GM12878 (cell line): ENCODE measurements at regions not wholly inside any gene's neighbourhood (a gene's known extent, or its start where the extent isn't known, plus 50 kb on each side); places are given as distances from the start of the nearest gene placed in this dataset.
"Not testable (repeated sequence)": the region's sequence is repeated elsewhere in the genome, so short reads cannot be mapped to it uniquely, and the experiment has no call there.

Source experiments
- ATAC-seq: fragments of 200-7000 bp; cut with Tn5 transposase; 3 replicates; pipeline ENCODE4 v1.9.1; 2020; ENCODE audit warnings: mild to moderate bottlenecking, moderate library complexity
- BruUV-seq: library from RNA; stranded (reverse); fragments of 400-500 nt; replicated peaks from 2 replicates; lab custom pipeline; 2021; lab: Mats Ljungman, UMichigan
- CTCF ChIA-PET: fragments of 300-600 bp; sonication (Branson Sonifier 250); formaldehyde crosslinking; extraction: SDS; loops from one replicate; lab custom pipeline; 2021; ENCODE audit warnings: inconsistent platforms; lab: Yijun Ruan, JAX
- POLR2A ChIA-PET: fragments of 350-600 bp; formaldehyde crosslinking; extraction: SDS; loops from one replicate; lab custom pipeline; 2021; ENCODE audit warnings: inconsistent platforms; lab: Charles Lee
- RAD21 ChIA-PET: fragments of 300-600 bp; sonication (Branson Sonifier 250); formaldehyde crosslinking; loops from one replicate; lab custom pipeline; 2023; ENCODE audit warnings: antibody characterized with exemption; ENCODE audit not compliant: unreplicated experiment; lab: Charles Lee
- SMC1A ChIA-PET: fragments of 300-600 bp; sonication (Branson Sonifier 250); formaldehyde crosslinking; loops from one replicate; lab custom pipeline; 2023; ENCODE audit not compliant: unreplicated experiment, uncharacterized antibody; lab: Charles Lee
- DNase-seq: peaks from one replicate; pipeline ENCODE4 v3.0.0-alpha.2; 2011; ENCODE audit warnings: low read depth, low spot score
- FAIRE-seq: peaks from 3 replicates; lab custom pipeline; 2011; peaks lifted over from hg19 to GRCh38; lab: Jason Lieb, UNC
- H2AFZ ChIP-seq: 2 replicates; pipeline ENCODE4 v1.6.0; 2011; ENCODE audit warnings: low read depth, low read length, control low read depth; ENCODE audit not compliant: control insufficient read depth
- H3K27ac ChIP-seq: 2 replicates; pipeline ENCODE4 v1.5.1; 2011; ENCODE audit warnings: control low read depth; ENCODE audit not compliant: control insufficient read depth, insufficient read depth
- H3K27me3 ChIP-seq, 2 experiments: replicated peaks in 1 of 2; 2 replicates each; pipeline versions ENCODE4 v1.6.0 to v1.6.1; 2011; ENCODE audit warnings: low read length in 1 of 2; ENCODE audit not compliant: control insufficient read depth in 2 of 2, insufficient read depth in 2 of 2
- H3K36me3 ChIP-seq, 2 experiments: 2 replicates each; pipeline ENCODE4 v1.5.1; 2011; ENCODE audit warnings: low read length in 1 of 2; ENCODE audit not compliant: control insufficient read depth in 2 of 2, insufficient read depth in 2 of 2
- H3K4me1 ChIP-seq: 2 replicates; pipeline ENCODE4 v1.6.1; 2011; ENCODE audit warnings: mild to moderate bottlenecking, low read length, moderate library complexity, mixed read lengths; ENCODE audit not compliant: control insufficient read depth, insufficient read depth
- H3K4me2 ChIP-seq: 2 replicates; pipeline ENCODE4 v1.6.0; 2011; ENCODE audit warnings: control low read depth; ENCODE audit not compliant: control insufficient read depth, insufficient read depth
- H3K4me3 ChIP-seq: fragments of 200-600 bp; sonication (generic); 2 replicates; pipeline ENCODE4 v1.5.1; 2016
- H3K79me2 ChIP-seq: 2 replicates; pipeline ENCODE4 v1.6.0; 2011; ENCODE audit warnings: low read length; ENCODE audit not compliant: control insufficient read depth, insufficient read depth
- H3K9ac ChIP-seq: 2 replicates; pipeline ENCODE4 v1.8.0; 2011; ENCODE audit warnings: low read length, control low read depth, mixed read lengths; ENCODE audit not compliant: control insufficient read depth, insufficient read depth
- H3K9me3 ChIP-seq: replicated peaks from 3 replicates; pipeline ENCODE4 v1.5.1; 2011; ENCODE audit warnings: mild to moderate bottlenecking, low read length; ENCODE audit not compliant: control insufficient read depth, insufficient read depth
- H4K20me1 ChIP-seq: 2 replicates; pipeline ENCODE4 v1.6.0; 2011; ENCODE audit not compliant: control insufficient read depth, insufficient read depth
- WGBS: methylation state at CpG from one replicate; pipeline ENCODE4 v1.1.6; 2016; ENCODE audit warnings: low lambda C conversion rate; ENCODE audit not compliant: insufficient replicate concordance, insufficient coverage; ENCODE audit errors: missing lambda C conversion rate; 5-methylcytosine and 5-hydroxymethylcytosine counted together
- in situ Hi-C: fragments of 300-500 bp; cut with MboI; formaldehyde crosslinking; loops from 9 replicates; pipeline ENCODE4 v1.14.3; 2018; ENCODE audit warnings: mixed read lengths
- intact Hi-C: fragments of 100-400 bp; cut with micrococcal nuclease; formaldehyde crosslinking; loops from one replicate; pipeline ENCODE4 v1.14.2; 2022; ENCODE audit not compliant: unreplicated experiment

DNA sequence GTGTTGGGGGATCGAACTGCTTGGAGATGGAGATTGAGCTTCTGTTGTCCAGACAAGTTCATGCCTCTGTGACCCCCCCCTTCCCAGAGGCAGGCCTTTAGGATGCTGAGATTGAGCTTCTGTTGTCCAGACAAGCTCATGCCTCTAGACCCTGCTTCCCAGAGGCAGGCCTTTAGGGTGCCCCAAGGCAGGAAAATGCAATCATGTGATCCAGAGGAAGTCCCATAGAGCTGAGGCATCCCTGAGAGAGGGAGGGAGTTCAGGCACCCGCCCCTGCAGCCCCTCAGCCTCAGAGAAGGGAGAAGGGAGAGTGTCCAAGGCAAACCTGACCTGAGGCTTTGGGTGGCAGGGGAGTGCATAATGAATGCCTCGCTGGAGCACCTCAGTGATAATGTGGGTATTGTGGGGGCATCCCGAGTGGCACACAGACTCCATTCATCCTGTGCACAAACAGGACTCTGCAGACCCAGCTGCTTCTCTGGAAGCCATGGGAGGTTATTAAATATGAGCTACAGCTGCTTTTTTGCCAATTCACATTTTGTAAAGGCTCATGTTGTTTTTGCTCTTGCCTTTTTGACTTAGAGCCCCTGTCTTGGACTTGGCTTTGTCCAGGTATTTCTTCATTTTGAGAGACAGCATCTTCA is 182.4 kb upstream of the IRF2BP2 start:
- DNase-seq, RAD21 ChIA-PET: not testable (repeated sequence)

DNA sequence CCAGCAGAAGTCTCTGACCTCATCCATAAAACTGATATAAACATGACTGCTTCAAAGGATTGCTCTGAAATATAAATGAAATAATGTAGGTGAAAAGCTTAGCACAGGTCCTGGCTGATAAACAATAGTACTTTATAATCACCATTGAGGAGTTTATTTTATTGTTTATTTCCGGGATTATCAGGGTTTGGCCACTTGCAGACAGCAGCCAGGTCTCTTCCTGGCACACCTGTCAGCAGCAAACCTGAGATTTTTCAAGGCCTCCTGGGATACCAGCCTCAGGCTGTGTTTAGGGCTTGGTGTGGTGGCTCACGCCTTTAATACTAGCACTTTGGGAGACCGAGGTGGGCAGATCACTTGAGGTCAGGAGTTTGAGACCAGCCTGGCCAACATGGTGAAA is 181.6 kb upstream of the IRF2BP2 start:
- WGBS: 40% methylated on average over 1 of the region's 3 CpGs
- in situ Hi-C loops, H3K27ac ChIP-seq: not testable (repeated sequence)

More for the DNA sequence above, 182.4 kb upstream of the IRF2BP2 start:
- H3K27ac ChIP-seq, ATAC-seq, POLR2A ChIA-PET, H3K9ac ChIP-seq, BruUV-seq, FAIRE-seq, H2AFZ ChIP-seq, SMC1A ChIA-PET, H3K9me3 ChIP-seq, CTCF ChIA-PET, in situ Hi-C loops, H3K27me3 ChIP-seq, H3K4me3 ChIP-seq, H3K4me2 ChIP-seq, intact Hi-C loops, H4K20me1 ChIP-seq, H3K36me3 ChIP-seq, H3K4me1 ChIP-seq, H3K79me2 ChIP-seq: not testable (repeated sequence)
- 27% methylated on average over 3 of the region's 4 CpGs for WGBS

DNA sequence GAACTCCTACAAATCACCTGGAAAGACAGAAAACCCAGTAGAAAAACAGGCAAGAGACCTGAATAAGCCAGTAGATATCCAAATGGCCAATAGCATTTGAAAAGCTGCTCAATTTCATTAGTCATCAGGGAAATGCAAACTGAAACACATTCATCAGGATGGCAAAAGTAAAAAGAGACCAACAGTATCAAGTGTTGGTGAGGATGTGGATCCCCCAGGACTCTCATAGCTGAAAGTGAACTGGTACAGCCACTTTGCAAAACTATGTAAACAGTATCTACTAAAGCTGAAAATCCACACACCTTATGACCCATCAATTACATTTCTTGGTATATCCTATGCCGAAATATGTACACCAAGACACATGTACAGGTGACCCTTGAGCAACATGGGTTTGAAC is 180.4 kb upstream of the IRF2BP2 start:
- H2AFZ ChIP-seq, H3K4me1 ChIP-seq, intact Hi-C loops, ATAC-seq, H3K9me3 ChIP-seq, H3K27ac ChIP-seq, RAD21 ChIA-PET, H3K79me2 ChIP-seq, H3K9ac ChIP-seq, in situ Hi-C loops, H3K4me3 ChIP-seq, CTCF ChIA-PET, H3K4me2 ChIP-seq, H3K27me3 ChIP-seq, H3K36me3 ChIP-seq, SMC1A ChIA-PET, POLR2A ChIA-PET, DNase-seq, H4K20me1 ChIP-seq, BruUV-seq: not testable (repeated sequence)
- FAIRE-seq: peak; percentile 13
- no CpG with 5 or more reads among the region's 1 CpG for WGBS

More for the DNA sequence above, 181.6 kb upstream of the IRF2BP2 start:
- DNase-seq, H3K79me2 ChIP-seq, FAIRE-seq, H2AFZ ChIP-seq, SMC1A ChIA-PET, H3K27me3 ChIP-seq, RAD21 ChIA-PET, H3K4me1 ChIP-seq, intact Hi-C loops, ATAC-seq, CTCF ChIA-PET, H3K4me3 ChIP-seq, H3K9ac ChIP-seq, H3K36me3 ChIP-seq, H3K4me2 ChIP-seq, BruUV-seq, H3K9me3 ChIP-seq, H4K20me1 ChIP-seq, POLR2A ChIA-PET: not testable (repeated sequence)

DNA sequence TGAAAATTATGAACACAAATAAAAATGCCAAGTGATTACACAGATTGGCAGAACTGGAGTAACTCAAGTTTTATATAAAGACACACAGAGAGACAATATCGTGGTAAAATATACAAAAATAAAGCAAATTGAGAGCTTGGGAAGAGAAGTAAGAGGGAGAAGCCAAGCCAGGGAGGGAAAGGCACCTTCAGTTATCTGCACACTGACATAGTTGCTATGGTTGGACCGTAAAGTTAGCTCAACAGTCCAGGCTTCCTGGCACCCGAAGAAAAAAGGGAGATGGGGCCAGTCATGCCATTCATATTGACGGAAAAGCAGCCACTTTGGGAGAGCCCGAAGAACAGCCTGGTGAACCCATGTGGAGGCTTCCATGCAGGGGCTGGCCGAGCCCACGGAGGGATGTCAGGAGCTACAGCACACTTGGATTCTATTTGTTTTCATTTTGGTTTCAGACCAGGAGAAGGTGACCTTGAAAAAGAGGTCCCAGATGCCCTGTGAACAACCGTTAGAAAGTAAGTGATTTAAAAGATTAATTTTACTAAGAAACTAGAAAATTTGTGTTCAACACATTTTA is 177.1 kb upstream of the IRF2BP2 start:
- BruUV-seq, H4K20me1 ChIP-seq, intact Hi-C loops, RAD21 ChIA-PET, POLR2A ChIA-PET, ATAC-seq, H3K79me2 ChIP-seq, H3K4me3 ChIP-seq, H3K9ac ChIP-seq, FAIRE-seq, CTCF ChIA-PET, H3K27me3 ChIP-seq, H2AFZ ChIP-seq, H3K9me3 ChIP-seq, H3K4me1 ChIP-seq, SMC1A ChIA-PET, H3K36me3 ChIP-seq, in situ Hi-C loops, DNase-seq, H3K4me2 ChIP-seq, H3K27ac ChIP-seq: not testable (repeated sequence)
- 24% methylated on average over 6 of the region's 8 CpGs for WGBS
